CD14-positive monocyte (primary cell): ENCODE measurements at regions not wholly inside any gene's neighbourhood (a gene's known extent, or its start where the extent isn't known, plus 50 kb on each side); places are given as distances from the start of the nearest gene placed in this dataset.

Source experiments
- DNase-seq, 3 donors: peaks; one replicate each; pipeline ENCODE4 v3.0.0-alpha.2; 2011 to 2022
- H2AFZ ChIP-seq: 2 replicates; pipeline ENCODE4 v1.6.0; 2012; ENCODE audit warnings: mild to moderate bottlenecking, low read depth, low read length, inconsistent platforms; ENCODE audit not compliant: insufficient read depth, poor library complexity, severe bottlenecking
- H3K27ac ChIP-seq, 2 donors: 1 replicate in 1 of 2; 2 replicates in 1 of 2; pipeline ENCODE4 v1.5.1; 2012 to 2013; ENCODE audit warnings: low read length in 2 of 2, control low read depth in 1 of 2, inconsistent platforms in 1 of 2, low read depth in 1 of 2, mild to moderate bottlenecking in 1 of 2
- H3K27me3 ChIP-seq, 2 donors: one replicate each; pipeline versions ENCODE4 v1.6.0 to v1.6.1; 2011 to 2013; ENCODE audit warnings: low read length in 2 of 2; ENCODE audit not compliant: control insufficient read depth in 2 of 2, insufficient read depth in 2 of 2
- H3K36me3 ChIP-seq, 2 donors: replicated peaks in 1 of 2; 1 replicate in 1 of 2; 2 replicates in 1 of 2; pipeline versions ENCODE4 v1.5.1 to v1.6.1; 2012 to 2013; ENCODE audit warnings: low read length in 2 of 2, control low read depth in 1 of 2, inconsistent platforms in 1 of 2, mild to moderate bottlenecking in 1 of 2; ENCODE audit not compliant: insufficient read depth in 2 of 2, control insufficient read depth in 1 of 2
- H3K4me1 ChIP-seq, 2 donors: 1 replicate in 1 of 2; 2 replicates in 1 of 2; pipeline versions ENCODE4 v1.5.1 to v1.6.1; 2012 to 2013; ENCODE audit warnings: low read length in 2 of 2, control low read depth in 1 of 2, inconsistent platforms in 1 of 2, mild to moderate bottlenecking in 1 of 2, moderate library complexity in 1 of 2; ENCODE audit not compliant: insufficient read depth in 2 of 2, control insufficient read depth in 1 of 2
- H3K4me2 ChIP-seq: replicated peaks from 2 replicates; pipeline ENCODE3; 2012; ENCODE audit warnings: low read length, moderate library complexity, mild to moderate bottlenecking; ENCODE audit not compliant: poor library complexity, severe bottlenecking; ENCODE audit errors: extremely low read depth
- H3K4me3 ChIP-seq, 3 experiments: fragments of 200-600 bp in 1 of 3; sonication (generic) in 1 of 3; replicated peaks in 1 of 3; 1 replicate in 2 of 3; 2 replicates in 1 of 3; pipeline ENCODE4 v1.5.1; 2011 to 2013; ENCODE audit warnings: low read length in 3 of 3, mild to moderate bottlenecking in 3 of 3, control low read depth in 2 of 3, low read depth in 2 of 3, inconsistent platforms in 1 of 3, moderate library complexity in 1 of 3
- H3K79me2 ChIP-seq: 2 replicates; pipeline ENCODE4 v1.6.0; 2012; ENCODE audit warnings: mild to moderate bottlenecking, control low read depth, inconsistent platforms, low read length, moderate library complexity; ENCODE audit not compliant: insufficient read depth
- H3K9ac ChIP-seq: 2 replicates; pipeline ENCODE4 v1.6.0; 2017; ENCODE audit warnings: low read length, mild to moderate bottlenecking; ENCODE audit not compliant: insufficient read depth, poor library complexity, severe bottlenecking
- H3K9me3 ChIP-seq, 2 donors: replicated peaks in 1 of 2; 1 replicate in 1 of 2; 2 replicates in 1 of 2; pipeline versions ENCODE4 v1.5.1 to v1.6.1; 2012 to 2013; ENCODE audit warnings: low read length in 2 of 2, control low read depth in 1 of 2; ENCODE audit not compliant: control insufficient read depth in 1 of 2, insufficient read depth in 1 of 2
- H4K20me1 ChIP-seq: 2 replicates; pipeline ENCODE4 v1.6.0; 2012; ENCODE audit warnings: mild to moderate bottlenecking, low read length, control low read depth, moderate library complexity; ENCODE audit not compliant: insufficient read depth
- H3K27ac Mint-ChIP-seq, 7 donors: one replicate each; pipeline ENCODE4 v1.8.0; 2020; ENCODE audit warnings: mild to moderate bottlenecking in 7 of 7, mixed read lengths in 7 of 7, moderate library complexity in 6 of 7, inconsistent platforms in 2 of 7
- H3K27me3 Mint-ChIP-seq, 3 donors: one replicate each; pipeline ENCODE4 v1.8.0; 2021 to 2022; ENCODE audit warnings: low read depth in 3 of 3, mild to moderate bottlenecking in 3 of 3, mixed read lengths in 3 of 3, moderate library complexity in 3 of 3, inconsistent platforms in 1 of 3
- H3K36me3 Mint-ChIP-seq, 2 donors: one replicate each; pipeline ENCODE4 v1.8.0; 2020; ENCODE audit warnings: mixed read lengths in 2 of 2, inconsistent platforms in 1 of 2, mild to moderate bottlenecking in 1 of 2
- H3K4me1 Mint-ChIP-seq: one replicate; pipeline ENCODE4 v1.8.0; 2020; ENCODE audit warnings: mild to moderate bottlenecking, mixed read lengths
- H3K4me3 Mint-ChIP-seq, 2 donors: one replicate each; pipeline ENCODE4 v1.8.0; 2020; ENCODE audit warnings: mild to moderate bottlenecking in 2 of 2, mixed read lengths in 2 of 2, moderate library complexity in 1 of 2
- H3K9me3 Mint-ChIP-seq, 7 donors: one replicate each; pipeline ENCODE4 v1.8.0; 2020 to 2022; ENCODE audit warnings: mixed read lengths in 7 of 7, mild to moderate bottlenecking in 6 of 7, moderate library complexity in 6 of 7, inconsistent platforms in 2 of 7
- WGBS: methylation state at CpG from one replicate; pipeline ENCODE4 v1.1.5; 2013; ENCODE audit warnings: missing lambda C conversion rate; ENCODE audit not compliant: insufficient coverage; 5-methylcytosine and 5-hydroxymethylcytosine counted together
- intact Hi-C, 2 donors: fragments of 100-400 bp; cut with micrococcal nuclease; formaldehyde crosslinking; loops; one replicate each; pipeline versions ENCODE4 v1.15.0 to v1.15.1; 2023
- TF ChIP-seq, protein P1 (sequence below): fragments of 200-600 bp; IDR thresholded peaks from one replicate; pipeline ENCODE4 v1.8.0; 2022; ENCODE audit warnings: antibody characterized with exemption, mild to moderate bottlenecking

DNA sequence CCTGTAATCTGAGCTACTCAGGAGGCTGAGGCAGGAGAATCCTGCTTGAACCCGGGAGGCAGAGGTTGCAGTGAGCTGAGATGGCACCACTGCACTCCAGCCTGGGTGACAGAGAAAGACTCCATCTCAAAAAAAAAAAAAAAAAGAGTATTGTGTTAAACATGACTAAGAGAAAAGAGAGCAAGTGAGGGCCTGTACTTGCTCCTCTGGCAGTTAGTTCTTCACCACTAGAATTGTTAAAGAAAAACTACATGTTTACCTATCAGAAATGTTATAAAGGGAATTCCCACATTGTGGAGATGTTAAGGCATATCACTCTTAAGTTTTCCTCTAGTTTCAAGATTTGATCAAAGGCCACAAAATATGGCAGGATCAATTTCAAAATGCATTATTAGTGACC lies 75.4 kb upstream of the LRATD1 start:
- Mint-ChIP-seq H3K27me3 (no peaks in the 10 kb centered on the region), H3K9me3 (peaks cover 0 to 13% (median 0%) of the 10 kb centered on the region in 7 donors), H3K36me3 (no peaks in the 10 kb centered on the region), H3K27ac (no peak overlapping the region), H3K4me3 (no peak overlapping the region), H3K4me1 (no peaks in the 10 kb centered on the region)
- H3K79me2 ChIP-seq, result no peaks in the 10 kb centered on the region
- WGBS, result no CpG with 5 or more reads among the region's 1 CpG
- H3K4me1 ChIP-seq, result no peaks in the 10 kb centered on the region
- H3K27ac ChIP-seq, result no peak overlapping the region
- no peaks in the 10 kb centered on the region for H3K36me3 ChIP-seq
- no peak overlapping the region for H3K4me3 ChIP-seq
- H3K9me3 ChIP-seq, result no peaks in the 10 kb centered on the region
- intact Hi-C loops, result no loop called here
- TF ChIP-seq, protein P1, sequence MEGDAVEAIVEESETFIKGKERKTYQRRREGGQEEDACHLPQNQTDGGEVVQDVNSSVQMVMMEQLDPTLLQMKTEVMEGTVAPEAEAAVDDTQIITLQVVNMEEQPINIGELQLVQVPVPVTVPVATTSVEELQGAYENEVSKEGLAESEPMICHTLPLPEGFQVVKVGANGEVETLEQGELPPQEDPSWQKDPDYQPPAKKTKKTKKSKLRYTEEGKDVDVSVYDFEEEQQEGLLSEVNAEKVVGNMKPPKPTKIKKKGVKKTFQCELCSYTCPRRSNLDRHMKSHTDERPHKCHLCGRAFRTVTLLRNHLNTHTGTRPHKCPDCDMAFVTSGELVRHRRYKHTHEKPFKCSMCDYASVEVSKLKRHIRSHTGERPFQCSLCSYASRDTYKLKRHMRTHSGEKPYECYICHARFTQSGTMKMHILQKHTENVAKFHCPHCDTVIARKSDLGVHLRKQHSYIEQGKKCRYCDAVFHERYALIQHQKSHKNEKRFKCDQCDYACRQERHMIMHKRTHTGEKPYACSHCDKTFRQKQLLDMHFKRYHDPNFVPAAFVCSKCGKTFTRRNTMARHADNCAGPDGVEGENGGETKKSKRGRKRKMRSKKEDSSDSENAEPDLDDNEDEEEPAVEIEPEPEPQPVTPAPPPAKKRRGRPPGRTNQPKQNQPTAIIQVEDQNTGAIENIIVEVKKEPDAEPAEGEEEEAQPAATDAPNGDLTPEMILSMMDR, result no peak
- no peak overlapping the region for H2AFZ ChIP-seq
- H3K9ac ChIP-seq, result no peak overlapping the region
- H3K27me3 ChIP-seq, result no peaks in the 10 kb centered on the region
- DNase-seq, result no peak
- H4K20me1 ChIP-seq, result no peaks in the 10 kb centered on the region
- no peak overlapping the region for H3K4me2 ChIP-seq

DNA sequence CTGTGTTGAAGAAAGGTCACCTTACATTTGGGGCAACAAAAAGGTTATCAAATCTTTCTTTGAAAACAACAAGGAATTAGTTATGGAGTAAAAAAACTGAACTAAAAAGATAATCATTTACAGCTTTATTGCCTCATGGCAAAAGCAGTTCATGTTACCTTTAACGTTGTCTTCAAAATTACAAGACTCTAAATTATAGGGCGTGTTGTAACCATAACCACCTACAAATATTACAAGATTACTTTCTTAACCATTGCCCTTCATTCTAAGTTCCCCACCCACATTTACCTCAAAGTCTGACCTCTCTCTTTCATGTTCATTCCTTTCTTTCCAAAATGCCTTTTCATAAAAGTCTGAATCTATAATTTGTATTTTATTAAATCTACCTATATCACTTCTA lies 74.6 kb upstream of the LRATD1 start:
- H3K27ac Mint-ChIP-seq, result no peak overlapping the region
- intact Hi-C loops, result no loop called here
- Histone ChIP-seq H3K9me3 (no peaks in the 10 kb centered on the region), H4K20me1 (no peaks in the 10 kb centered on the region), H3K27me3 (no peaks in the 10 kb centered on the region), H3K4me2 (no peak overlapping the region), H3K9ac (no peak overlapping the region), H3K36me3 (no peaks in the 10 kb centered on the region), H3K79me2 (no peaks in the 10 kb centered on the region), H2AFZ (no peak overlapping the region), H3K4me1 (no peaks in the 10 kb centered on the region), H3K4me3 (no peak overlapping the region), H3K27ac (no peak overlapping the region)
- no peak overlapping the region for H3K4me3 Mint-ChIP-seq
- peaks cover 0 to 13% (median 0%) of the 10 kb centered on the region in 7 donors for H3K9me3 Mint-ChIP-seq
- WGBS, result 80% methylated on average over 2 of the region's 2 CpGs
- no peaks in the 10 kb centered on the region for H3K4me1 Mint-ChIP-seq
- TF ChIP-seq, protein P1, result no peak
- no peak for DNase-seq
- H3K36me3 Mint-ChIP-seq, result no peaks in the 10 kb centered on the region
- no peaks in the 10 kb centered on the region for H3K27me3 Mint-ChIP-seq
